ENCODE measurements at regions not wholly inside any gene's neighbourhood (a gene's known extent, or its start where the extent isn't known, plus 50 kb on each side); places are given as distances from the start of the nearest gene placed in this dataset.

GRCh38 chr4:148770848-148771247 is 328.6 kb upstream of the NR3C2 start:
- POLR2A ChIA-PET: no interaction called here
- Histone ChIP-seq H3K4me3 (no peak overlapping the region), H3K9me3 (replicated peaks; ENCODE audit: control insufficient read depth, insufficient read depth, low read length) (no peaks in the 10 kb centered on the region), H3K4me1 (ENCODE audit: control insufficient read depth, insufficient read depth, low read length) (no peaks in the 10 kb centered on the region), H2AFZ (ENCODE audit: control insufficient read depth, low read depth, low read length) (no peak overlapping the region), H3K79me2 (ENCODE audit: control insufficient read depth, insufficient read depth, low read length) (no peaks in the 10 kb centered on the region), H3K27me3 (replicated peaks in 1 of 2; ENCODE audit: control insufficient read depth in 2 of 2, insufficient read depth in 2 of 2, low read length in 1 of 2) (no peaks in the 10 kb centered on the region), H3K4me2 (ENCODE audit: control insufficient read depth, insufficient read depth) (no peak overlapping the region), H3K9ac (ENCODE audit: control insufficient read depth, insufficient read depth, low read length) (no peak overlapping the region), H3K27ac (ENCODE audit: control insufficient read depth, insufficient read depth) (no peak overlapping the region), H4K20me1 (ENCODE audit: control insufficient read depth, insufficient read depth) (no peaks in the 10 kb centered on the region), H3K36me3 (ENCODE audit: control insufficient read depth in 2 of 2, insufficient read depth in 2 of 2, low read length in 1 of 2) (no peaks in the 10 kb centered on the region)
- BruUV-seq (replicated peaks): no TSS peak
- intact Hi-C loops (cut with micrococcal nuclease; ENCODE audit: unreplicated experiment) (no loop called here), in situ Hi-C loops (cut with MboI) (no loop called here)
- no peak for DNase-seq (ENCODE audit: low read depth, low spot score)
- TF ChIP-seq SMAD5 (IDR thresholded peaks at IDR 0.05; ENCODE audit: low read depth) (no peak), E2F8 (IDR thresholded peaks at IDR 0.05; ENCODE audit: low read depth, partially characterized antibody) (no peak), ZNF592 (IDR thresholded peaks at IDR 0.05) (no peak), ZNF622 (IDR thresholded peaks at IDR 0.05) (no peak)
- RAD21 ChIA-PET (ENCODE audit: unreplicated experiment): no interaction called here
- CTCF ChIA-PET: interaction anchor here (0.7 kb wide), 1 partner anchor 1752 kb away, joined by 3 read pairs; no protein-coding TSS in a partner anchor
- no peak for ATAC-seq
- FAIRE-seq: no peak
- SMC1A ChIA-PET (ENCODE audit: uncharacterized antibody, unreplicated experiment): no interaction called here

Measured in GM12878 (cell line).